ENCODE measurements at regions not wholly inside any gene's neighbourhood (a gene's known extent, or its start where the extent isn't known, plus 50 kb on each side); places are given as distances from the start of the nearest gene placed in this dataset.

- Histone ChIP-seq H2BK120ac (ENCODE audit: low read depth, low read length, poor library complexity, severe bottlenecking) (no peak overlapping the region), H3K9ac (ENCODE audit: extremely low read depth, insufficient read length, low read length) (no peak overlapping the region), H3T11ph (ENCODE audit: low read length) (no peak overlapping the region), H3K56ac (ENCODE audit: insufficient read length, low read depth, low read length) (no peak overlapping the region), H2BK15ac (ENCODE audit: low read depth, low read length) (no peak overlapping the region), H3K4me1 (ENCODE audit: insufficient read depth, low read length) (no peaks in the 10 kb centered on the region; the same call in 1 of the 2 replicates), H2BK12ac (ENCODE audit: insufficient read length, low read depth, low read length) (no peak overlapping the region), H2AFZ (ENCODE audit: low read length) (no peak overlapping the region), H4K8ac (replicated peaks; ENCODE audit: insufficient read length, low read depth, low read length) (no peak overlapping the region), H3K4ac (ENCODE audit: low read depth, low read length) (no peak overlapping the region), H2BK5ac (ENCODE audit: insufficient read length, low read length) (no peak overlapping the region), H2BK20ac (ENCODE audit: low read depth, low read length, poor library complexity, severe bottlenecking) (no peak overlapping the region), H2AK5ac (ENCODE audit: insufficient read length, low read length) (no peak overlapping the region), H3K23ac (ENCODE audit: insufficient read length, low read depth, low read length) (no peak overlapping the region), H3K79me2 (ENCODE audit: insufficient read depth, low read length) (no peaks in the 10 kb centered on the region), H3K27ac (ENCODE audit: insufficient read length, low read depth, low read length) (no peak overlapping the region), H3K79me1 (ENCODE audit: insufficient read depth, low read depth, low read length, poor library complexity, severe bottlenecking) (no peaks in the 10 kb centered on the region), H4K91ac (ENCODE audit: insufficient read length, low read depth, low read length) (no peak overlapping the region), H3K18ac (ENCODE audit: insufficient read length, low read depth, low read length) (no peak overlapping the region), H3K14ac (ENCODE audit: insufficient read depth, low read length) (no peak overlapping the region), H3K27me3 (ENCODE audit: insufficient read depth, low read length) (no peaks in the 10 kb centered on the region), H4K5ac (ENCODE audit: insufficient read length, low read depth, low read length) (no peak overlapping the region), H3K23me2 (ENCODE audit: insufficient read length, low read depth, low read length, poor library complexity, severe bottlenecking) (no peaks in the 10 kb centered on the region), H3K9me3 (ENCODE audit: control insufficient read depth, low read depth, low read length) (no peaks in the 10 kb centered on the region), H3K4me2 (ENCODE audit: insufficient read depth, insufficient read length, low read length) (no peak overlapping the region), H4K20me1 (ENCODE audit: control insufficient read depth, insufficient read depth, insufficient read length) (no peaks in the 10 kb centered on the region)
- no peaks in the 10 kb centered on the region for H3K27me3 Mint-ChIP-seq (ENCODE audit: low read depth)
- H3K27ac Mint-ChIP-seq = no peak overlapping the region; a peak in 1 of 7 replicates
- TF ChIP-seq CTCF (conservative IDR thresholded peaks at IDR 0.05) = no peak
- H3K4me3 Mint-ChIP-seq = no peak overlapping the region
- no peaks in the 10 kb centered on the region for H3K4me1 Mint-ChIP-seq
- no CpG with 5 or more reads among the region's 3 CpGs for WGBS (ENCODE audit: extremely low coverage, insufficient read length, low lambda C conversion rate)
- peaks cover 0 to 3% of the 10 kb centered on the region in 2 experiments; a peak in 1 of 5 replicates for H3K9me3 Mint-ChIP-seq
- no peak for DNase-seq
- peaks cover 3 to 7% (median 5%) of the 10 kb centered on the region in 3 experiments; a peak in 3 of 7 replicates for H3K36me3 Mint-ChIP-seq (ENCODE audit: insufficient read depth in 1 of 3, low read depth in 3 of 3)
Observed at GRCh38 chr6:121809211-121809610, 373.8 kb downstream of the GJA1 start.

Measured in H9 (cell line).